ENCODE measurements at regions not wholly inside any gene's neighbourhood (a gene's known extent, or its start where the extent isn't known, plus 50 kb on each side); places are given as distances from the start of the nearest gene placed in this dataset.

GRCh38 chr5:96043446-96043845 lies 81.8 kb upstream of the ELL2 start:
- no peaks in the 10 kb centered on the region for H3K27me3 ChIP-seq (ENCODE audit: control insufficient read depth, insufficient read depth, low read length)
- no peak overlapping the region for H3K4me3 ChIP-seq (ENCODE audit: insufficient read depth, low read depth, low read length)
- no peak for DNase-seq
- no peaks in the 10 kb centered on the region for H3K36me3 ChIP-seq (replicated peaks; ENCODE audit: control insufficient read depth, insufficient read depth, low read length)

- Histone ChIP-seq H3K4me3 (ENCODE audit: insufficient read depth, low read depth, low read length) (no peak overlapping the region), H3K27me3 (ENCODE audit: control insufficient read depth, insufficient read depth, low read length) (no peaks in the 10 kb centered on the region), H3K36me3 (replicated peaks; ENCODE audit: control insufficient read depth, insufficient read depth, low read length) (no peaks in the 10 kb centered on the region)
- DNase-seq, result no peak
Measured at GRCh38 chr5:96037128-96037527, 75.5 kb upstream of the ELL2 start.

GRCh38 chr5:96036301-96036700 lies 74.7 kb upstream of the ELL2 start:
- no peak overlapping the region for H3K4me3 ChIP-seq (ENCODE audit: insufficient read depth, low read depth, low read length)
- no peak for DNase-seq
- no peaks in the 10 kb centered on the region for H3K27me3 ChIP-seq (ENCODE audit: control insufficient read depth, insufficient read depth, low read length)
- no peaks in the 10 kb centered on the region for H3K36me3 ChIP-seq (replicated peaks; ENCODE audit: control insufficient read depth, insufficient read depth, low read length)

- no peak for DNase-seq
- Histone ChIP-seq H3K4me3 (ENCODE audit: insufficient read depth, low read depth, low read length) (no peak overlapping the region), H3K36me3 (replicated peaks; ENCODE audit: control insufficient read depth, insufficient read depth, low read length) (no peaks in the 10 kb centered on the region), H3K27me3 (ENCODE audit: control insufficient read depth, insufficient read depth, low read length) (no peaks in the 10 kb centered on the region)
Measured at GRCh38 chr5:96035796-96036195, 74.1 kb upstream of the ELL2 start.

- H3K36me3 ChIP-seq (replicated peaks; ENCODE audit: control insufficient read depth, insufficient read depth, low read length), result no peaks in the 10 kb centered on the region
- H3K27me3 ChIP-seq (ENCODE audit: control insufficient read depth, insufficient read depth, low read length), result no peaks in the 10 kb centered on the region
- H3K4me3 ChIP-seq (ENCODE audit: insufficient read depth, low read depth, low read length), result no peak overlapping the region
- no peak for DNase-seq
Measured at GRCh38 chr5:96033116-96033515, 71.5 kb upstream of the ELL2 start.

- Histone ChIP-seq H3K36me3 (replicated peaks; ENCODE audit: control insufficient read depth, insufficient read depth, low read length) (no peaks in the 10 kb centered on the region), H3K27me3 (ENCODE audit: control insufficient read depth, insufficient read depth, low read length) (no peaks in the 10 kb centered on the region), H3K4me3 (ENCODE audit: insufficient read depth, low read depth, low read length) (no peak overlapping the region)
- no peak for DNase-seq
Measured at GRCh38 chr5:96031811-96032261, 70.2 kb upstream of the ELL2 start.

- H3K4me3 ChIP-seq (ENCODE audit: insufficient read depth, low read depth, low read length), result no peak overlapping the region
- DNase-seq, result no peak
- H3K36me3 ChIP-seq (replicated peaks; ENCODE audit: control insufficient read depth, insufficient read depth, low read length), result no peaks in the 10 kb centered on the region
- H3K27me3 ChIP-seq (ENCODE audit: control insufficient read depth, insufficient read depth, low read length), result no peaks in the 10 kb centered on the region
Measured at GRCh38 chr5:96031180-96031579, 69.5 kb upstream of the ELL2 start.

- DNase-seq, result no peak
- Histone ChIP-seq H3K27me3 (ENCODE audit: control insufficient read depth, insufficient read depth, low read length) (no peaks in the 10 kb centered on the region), H3K36me3 (replicated peaks; ENCODE audit: control insufficient read depth, insufficient read depth, low read length) (no peaks in the 10 kb centered on the region), H3K4me3 (ENCODE audit: insufficient read depth, low read depth, low read length) (no peak overlapping the region)
Measured at GRCh38 chr5:96026406-96027041, 64.9 kb upstream of the ELL2 start.

- Histone ChIP-seq H3K4me3 (ENCODE audit: insufficient read depth, low read depth, low read length) (no peak overlapping the region), H3K36me3 (replicated peaks; ENCODE audit: control insufficient read depth, insufficient read depth, low read length) (no peaks in the 10 kb centered on the region), H3K27me3 (ENCODE audit: control insufficient read depth, insufficient read depth, low read length) (no peaks in the 10 kb centered on the region)
- no peak for DNase-seq
Measured at GRCh38 chr5:96024683-96025475, 63.2 kb upstream of the ELL2 start.

GRCh38 chr5:96023518-96023917 lies 61.9 kb upstream of the ELL2 start:
- Histone ChIP-seq H3K4me3 (ENCODE audit: insufficient read depth, low read depth, low read length) (no peak overlapping the region), H3K36me3 (replicated peaks; ENCODE audit: control insufficient read depth, insufficient read depth, low read length) (no peaks in the 10 kb centered on the region), H3K27me3 (ENCODE audit: control insufficient read depth, insufficient read depth, low read length) (no peaks in the 10 kb centered on the region)
- no peak for DNase-seq

GRCh38 chr5:96022971-96023370 lies 61.3 kb upstream of the ELL2 start:
- H3K27me3 ChIP-seq (ENCODE audit: control insufficient read depth, insufficient read depth, low read length), result no peaks in the 10 kb centered on the region
- no peaks in the 10 kb centered on the region for H3K36me3 ChIP-seq (replicated peaks; ENCODE audit: control insufficient read depth, insufficient read depth, low read length)
- no peak overlapping the region for H3K4me3 ChIP-seq (ENCODE audit: insufficient read depth, low read depth, low read length)
- no peak for DNase-seq

- Histone ChIP-seq H3K27me3 (ENCODE audit: control insufficient read depth, insufficient read depth, low read length) (no peaks in the 10 kb centered on the region), H3K4me3 (ENCODE audit: insufficient read depth, low read depth, low read length) (no peak overlapping the region), H3K36me3 (replicated peaks; ENCODE audit: control insufficient read depth, insufficient read depth, low read length) (no peaks in the 10 kb centered on the region)
- DNase-seq, result no peak
Measured at GRCh38 chr5:96017951-96018350, 56.3 kb upstream of the ELL2 start.

GRCh38 chr5:96016216-96016615 lies 54.6 kb upstream of the ELL2 start:
- Histone ChIP-seq H3K27me3 (ENCODE audit: control insufficient read depth, insufficient read depth, low read length) (no peaks in the 10 kb centered on the region), H3K4me3 (ENCODE audit: insufficient read depth, low read depth, low read length) (no peak overlapping the region)

GRCh38 chr5:96015709-96016108 lies 54.1 kb upstream of the ELL2 start:
- Histone ChIP-seq H3K36me3 (replicated peaks; ENCODE audit: control insufficient read depth, insufficient read depth, low read length) (no peaks in the 10 kb centered on the region), H3K4me3 (ENCODE audit: insufficient read depth, low read depth, low read length) (no peak overlapping the region), H3K27me3 (ENCODE audit: control insufficient read depth, insufficient read depth, low read length) (no peaks in the 10 kb centered on the region)
- DNase-seq, result no peak

More at GRCh38 chr5:96016216-96016615, 54.6 kb upstream of the ELL2 start:
- H3K36me3 ChIP-seq (replicated peaks; ENCODE audit: control insufficient read depth, insufficient read depth, low read length), result no peaks in the 10 kb centered on the region
- DNase-seq, result no peak

GRCh38 chr5:96014395-96014794 lies 52.7 kb upstream of the ELL2 start:
- no peaks in the 10 kb centered on the region for H3K27me3 ChIP-seq (ENCODE audit: control insufficient read depth, insufficient read depth, low read length)
- H3K36me3 ChIP-seq (replicated peaks; ENCODE audit: control insufficient read depth, insufficient read depth, low read length), result no peaks in the 10 kb centered on the region
- no peak overlapping the region for H3K4me3 ChIP-seq (ENCODE audit: insufficient read depth, low read depth, low read length)
- no peak for DNase-seq
